GM19239 (cell line): ENCODE measurements at regions not wholly inside any gene's neighbourhood (a gene's known extent, or its start where the extent isn't known, plus 50 kb on each side); places are given as distances from the start of the nearest gene placed in this dataset.

Source experiments
- DNase-seq: peaks from one replicate; pipeline ENCODE4 v3.0.0; 2011; ENCODE audit warnings: low spot score; ENCODE audit not compliant: insufficient read length
- FAIRE-seq: peaks from 2 replicates; lab custom pipeline; 2011; peaks lifted over from hg19 to GRCh38; lab: Jason Lieb, UNC

DNA sequence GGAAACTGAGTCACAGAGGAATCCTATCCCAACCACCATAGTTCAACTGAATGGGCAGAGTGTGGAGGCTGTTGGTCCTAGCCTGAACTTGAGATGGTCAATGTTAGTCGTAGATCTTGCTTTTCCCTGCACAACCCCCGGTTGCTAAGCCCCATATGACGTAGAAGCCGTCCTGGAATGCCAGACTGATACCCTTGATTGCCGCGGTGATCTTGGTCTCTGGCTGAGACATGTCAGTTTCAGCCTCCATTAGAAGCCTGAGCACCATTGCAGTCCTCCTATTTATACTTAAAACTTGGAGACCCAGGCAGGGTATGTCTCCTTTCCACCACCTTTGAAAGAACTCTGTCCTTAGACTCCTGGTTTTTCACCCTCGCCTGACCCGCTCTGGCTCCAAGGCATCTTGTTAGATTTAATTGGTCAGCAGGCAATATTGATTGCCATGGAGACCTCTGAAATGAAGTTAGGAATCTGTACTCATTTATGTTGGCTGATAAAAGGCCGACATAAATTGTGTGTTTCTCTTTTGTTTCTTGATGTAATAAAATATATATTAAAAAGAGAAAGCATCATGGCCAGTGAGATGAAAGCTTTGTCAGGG is 53.4 kb downstream of the RPLP1 start:
- no peak for FAIRE-seq
- DNase-seq: no peak

DNA sequence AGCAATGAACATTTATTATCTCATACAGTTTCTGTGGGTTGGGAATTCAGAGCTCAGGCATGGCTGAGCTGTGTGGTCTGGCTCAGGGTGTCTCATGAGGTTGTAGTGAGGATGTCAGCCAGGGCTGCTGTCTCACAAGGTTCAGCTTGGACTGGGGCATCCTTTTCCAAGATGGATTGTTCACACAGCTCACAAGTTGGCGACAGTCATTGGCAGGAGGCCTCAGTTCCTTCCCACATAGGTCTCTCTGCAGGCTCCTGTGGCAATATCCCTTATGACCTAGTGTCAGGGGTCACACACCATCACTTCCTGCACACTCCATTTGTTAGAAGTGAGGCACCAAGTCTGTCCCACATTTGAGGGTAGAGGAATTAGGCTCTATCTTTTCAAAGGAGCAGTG is 56.0 kb downstream of the RPLP1 start:
- no peak for DNase-seq

DNA sequence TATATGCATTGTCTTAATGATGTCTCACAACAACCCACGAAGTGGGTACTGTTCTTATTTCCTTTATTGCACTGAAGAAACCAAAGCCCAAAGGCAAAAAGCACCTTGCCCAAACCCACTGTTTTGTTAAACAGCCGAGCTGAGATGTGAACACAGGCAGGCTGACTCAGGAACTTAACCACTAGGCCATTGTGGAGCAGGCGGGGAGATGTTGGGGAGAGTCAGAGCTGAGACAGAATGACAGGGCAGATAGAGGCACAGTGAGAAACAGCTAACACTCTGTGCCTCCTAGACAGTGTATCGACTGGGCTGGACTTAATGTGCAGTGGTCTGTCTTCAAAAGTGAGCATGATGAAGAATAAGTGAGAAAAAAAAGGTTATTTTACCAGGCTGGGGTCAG is 56.5 kb downstream of the RPLP1 start:
- no peak for DNase-seq
- no peak for FAIRE-seq

More for the DNA sequence above, 56.0 kb downstream of the RPLP1 start:
- no peak for FAIRE-seq

DNA sequence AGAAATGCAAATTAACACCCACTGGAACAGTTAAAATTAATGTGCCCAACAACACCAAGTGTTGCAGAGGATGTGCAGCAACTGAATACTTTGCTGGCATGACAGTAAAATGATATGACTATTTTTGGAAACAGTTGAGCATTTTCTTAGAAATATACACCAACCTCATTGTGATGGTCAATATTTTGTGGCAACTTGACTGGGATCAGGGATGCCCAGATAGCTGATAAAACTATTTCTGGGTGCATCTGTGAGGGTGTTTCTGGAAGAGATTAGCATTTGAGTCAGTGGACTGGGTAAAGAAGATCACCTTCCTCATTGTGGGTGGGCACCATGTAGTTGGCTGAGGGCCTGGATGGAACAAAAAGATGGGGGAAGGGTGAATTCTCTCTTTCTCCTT is 57.9 kb downstream of the RPLP1 start:
- no peak for DNase-seq
- no peak for FAIRE-seq

DNA sequence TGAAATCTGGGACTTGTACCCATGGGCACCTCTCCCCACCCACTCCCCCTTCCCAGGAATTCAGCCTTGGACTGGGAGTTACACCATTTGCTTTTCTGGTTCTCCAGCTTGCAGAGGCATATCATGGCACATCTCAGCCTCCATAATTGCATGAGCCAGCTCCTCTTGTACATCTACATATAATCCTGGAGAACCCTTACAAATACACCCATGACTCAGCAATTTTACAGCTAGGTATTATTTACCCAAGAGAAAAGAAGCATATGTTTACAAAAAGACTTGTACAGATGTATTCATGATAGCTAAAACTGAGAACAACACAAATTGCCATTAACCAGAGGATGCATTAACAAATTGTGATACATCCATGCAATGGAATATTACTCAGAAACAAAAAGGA is 58.4 kb downstream of the RPLP1 start:
- DNase-seq: no peak
- no peak for FAIRE-seq

DNA sequence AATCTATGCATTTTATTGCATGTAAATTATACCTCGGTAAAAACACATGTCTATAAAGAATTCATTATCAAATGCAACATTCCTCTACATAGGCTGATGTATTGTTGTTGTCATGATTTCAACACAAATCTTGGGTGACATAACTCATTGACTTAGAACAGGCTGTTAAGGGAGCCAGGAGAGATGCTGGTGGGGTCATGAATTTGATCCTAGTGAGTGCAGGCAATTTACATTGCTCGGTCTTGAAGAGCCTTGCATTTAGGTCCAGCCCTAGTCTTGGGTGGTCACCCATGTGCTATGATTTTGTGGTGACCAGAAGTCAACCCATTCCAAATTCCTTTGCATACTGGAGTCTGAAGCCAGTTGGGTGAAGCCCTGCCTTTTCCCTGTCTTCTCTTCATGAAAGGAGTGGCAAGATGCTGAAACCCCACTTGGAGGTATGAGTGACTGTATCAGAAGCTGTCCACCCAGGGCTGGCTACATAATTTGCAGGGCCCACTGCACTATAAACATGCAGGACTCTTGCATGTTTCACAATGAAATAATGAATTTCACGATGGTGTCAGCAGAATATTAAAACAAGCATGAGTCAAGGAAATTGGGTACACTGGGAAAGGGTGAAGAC is 59.2 kb downstream of the RPLP1 start:
- DNase-seq (no peak), FAIRE-seq (no peak)

DNA sequence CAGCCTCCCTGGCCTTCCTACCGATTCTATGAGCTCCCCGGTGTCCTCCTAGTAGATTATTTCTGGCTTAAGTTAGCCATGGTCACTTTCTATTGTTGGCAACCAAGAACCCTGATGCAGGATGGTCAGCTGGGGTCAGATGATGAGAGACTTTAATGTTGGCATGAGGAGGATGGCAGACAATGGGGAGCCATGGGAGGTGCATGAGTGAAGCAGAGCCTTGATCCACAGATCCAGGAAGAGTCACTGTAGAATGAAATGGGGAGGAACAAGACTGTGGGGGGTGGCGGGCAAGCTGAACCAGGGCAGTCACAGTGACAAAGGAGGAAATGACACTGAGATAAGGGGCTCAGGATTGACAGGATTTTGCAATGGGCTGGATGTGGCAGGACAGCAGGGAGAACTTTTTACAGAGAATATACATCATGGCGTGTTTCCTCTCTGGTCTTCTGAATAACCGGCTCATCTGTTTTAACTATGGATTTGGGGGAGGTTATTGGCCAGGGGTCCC is 60.9 kb downstream of the RPLP1 start:
- DNase-seq: no peak
- FAIRE-seq: no peak

DNA sequence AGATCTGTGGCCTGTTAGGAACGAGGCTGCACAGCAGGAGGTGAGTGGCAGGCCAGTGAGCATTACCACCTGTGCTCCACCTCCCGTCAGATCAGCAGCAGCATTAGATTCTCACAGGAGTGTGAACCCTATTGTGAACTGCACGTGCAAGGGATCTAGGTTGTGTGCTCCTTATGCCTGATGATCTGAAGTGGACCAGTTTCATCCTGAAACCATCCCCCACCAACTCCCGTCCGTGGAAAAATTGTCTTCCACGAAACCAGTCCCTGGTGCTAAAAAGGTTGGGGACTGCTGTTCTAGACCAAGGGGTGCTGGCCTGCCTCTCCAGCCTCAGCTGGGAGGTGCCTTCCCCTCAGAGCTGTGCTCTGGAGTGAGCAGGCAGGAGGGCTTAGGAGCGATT is 61.4 kb downstream of the RPLP1 start:
- no peak for DNase-seq
- FAIRE-seq: no peak

DNA sequence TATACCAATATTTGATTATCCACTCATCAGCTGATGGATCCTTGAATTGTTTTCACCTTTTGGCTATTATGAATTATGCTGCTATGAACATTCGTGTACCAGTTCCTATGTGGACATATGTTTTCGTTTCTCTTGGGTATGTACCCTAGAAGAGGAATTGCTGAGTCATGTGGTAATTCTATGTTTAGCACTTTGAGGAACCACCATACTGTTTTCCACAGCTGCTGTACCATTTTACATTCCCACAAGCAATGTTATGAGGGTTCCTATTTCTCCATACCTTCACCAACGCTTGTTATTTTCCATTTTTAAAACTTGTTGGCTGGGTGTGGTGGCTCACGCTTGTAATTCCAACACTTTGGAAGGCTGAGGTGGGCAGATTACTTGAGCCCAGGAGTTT is 62.9 kb downstream of the RPLP1 start:
- FAIRE-seq (no peak), DNase-seq (no peak)

DNA sequence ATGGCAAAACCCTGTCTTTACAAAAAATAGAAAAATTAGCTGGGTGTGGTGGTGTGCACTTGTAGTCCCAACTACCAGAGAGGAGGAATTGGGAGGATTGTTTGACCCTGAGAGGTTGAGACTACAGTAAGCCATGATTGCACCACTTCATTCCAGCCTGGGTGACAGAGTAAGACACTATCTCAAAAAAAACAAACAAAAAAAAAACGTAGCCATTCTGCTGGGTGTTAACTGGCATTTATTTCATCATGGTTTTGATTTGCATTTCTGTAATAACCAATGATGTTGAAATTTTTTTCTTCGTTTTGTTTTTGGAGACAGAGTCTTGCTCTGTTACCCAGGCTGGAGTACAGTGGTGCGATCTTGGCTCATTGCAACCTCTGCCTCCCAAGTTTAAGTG is 63.3 kb downstream of the RPLP1 start:
- FAIRE-seq (no peak), DNase-seq (no peak)

DNA sequence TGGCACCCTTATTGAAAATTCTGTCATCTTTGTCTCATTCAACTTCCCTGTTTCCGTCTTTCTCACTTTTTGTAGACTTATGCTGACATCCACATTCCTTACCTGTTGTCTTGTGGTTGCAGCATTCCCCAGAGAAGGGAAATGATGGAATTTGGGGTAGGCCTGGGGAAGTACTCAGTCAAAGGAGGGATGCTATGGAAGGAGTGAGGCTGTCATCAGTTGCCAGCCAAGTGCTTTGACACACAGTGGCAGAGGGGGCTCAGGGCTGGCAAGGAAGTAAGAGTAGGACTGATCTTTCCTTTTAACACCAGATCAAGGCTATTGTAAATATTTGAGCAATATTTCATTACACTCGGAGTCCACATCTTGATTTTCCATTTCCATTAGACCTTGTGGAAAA is 64.4 kb downstream of the RPLP1 start:
- FAIRE-seq (no peak), DNase-seq (no peak)

DNA sequence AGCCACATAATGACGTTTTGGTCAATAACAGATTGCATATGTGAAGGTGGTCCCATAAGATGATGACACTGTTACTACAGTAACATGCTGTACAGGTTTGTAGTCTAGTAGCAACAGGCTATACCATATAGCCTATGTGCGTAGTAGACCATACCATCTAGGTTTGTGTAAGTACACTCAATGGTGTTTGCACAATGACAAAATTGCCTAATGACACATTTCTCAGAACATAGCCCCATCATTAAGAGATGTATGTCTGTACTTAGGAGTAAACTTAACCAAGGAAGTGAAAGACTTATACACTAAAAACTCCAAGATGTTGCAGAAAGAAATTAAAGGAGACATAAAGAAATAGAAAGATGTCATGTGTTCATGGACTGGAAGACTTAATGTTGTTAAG is 66.2 kb downstream of the RPLP1 start:
- no peak for DNase-seq
- FAIRE-seq: no peak

DNA sequence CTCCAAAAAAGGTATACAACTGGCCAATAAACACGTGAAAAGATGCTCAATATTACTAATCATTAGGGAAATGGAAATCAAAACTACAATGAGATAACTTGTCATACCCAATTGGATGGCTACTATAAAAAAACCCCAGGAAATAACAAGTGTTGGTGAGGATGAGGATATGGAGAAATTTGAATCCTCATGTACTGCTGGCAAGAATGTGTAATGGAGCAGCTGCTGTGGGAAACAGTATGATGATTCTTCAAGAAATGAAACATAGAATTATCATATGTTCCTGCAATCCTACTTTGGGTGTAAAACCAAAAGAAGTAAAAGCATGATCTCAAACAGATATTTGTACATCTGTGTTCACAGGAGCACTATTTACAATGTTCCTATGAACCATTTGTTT is 67.4 kb downstream of the RPLP1 start:
- FAIRE-seq (no peak), DNase-seq (no peak)

DNA sequence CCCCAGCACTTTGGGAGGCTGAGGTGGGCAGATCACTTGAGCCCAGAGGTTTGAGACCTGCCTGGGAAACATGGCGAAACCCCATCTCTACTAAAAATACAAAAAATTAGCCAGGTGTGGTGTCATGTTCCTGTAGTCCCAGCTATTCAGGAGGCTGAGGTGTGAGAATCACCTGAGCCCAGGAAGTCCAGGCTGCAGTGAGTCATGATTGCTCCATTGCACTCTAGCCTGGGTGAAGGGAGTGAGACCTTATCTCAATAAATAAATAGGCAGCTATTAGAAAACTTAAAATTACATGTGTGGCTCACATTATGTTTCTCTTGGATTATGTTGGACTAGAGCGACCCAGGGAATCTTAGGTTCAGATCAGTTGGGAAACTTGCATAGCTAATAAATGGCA is 69.7 kb downstream of the RPLP1 start:
- no peak for FAIRE-seq

DNA sequence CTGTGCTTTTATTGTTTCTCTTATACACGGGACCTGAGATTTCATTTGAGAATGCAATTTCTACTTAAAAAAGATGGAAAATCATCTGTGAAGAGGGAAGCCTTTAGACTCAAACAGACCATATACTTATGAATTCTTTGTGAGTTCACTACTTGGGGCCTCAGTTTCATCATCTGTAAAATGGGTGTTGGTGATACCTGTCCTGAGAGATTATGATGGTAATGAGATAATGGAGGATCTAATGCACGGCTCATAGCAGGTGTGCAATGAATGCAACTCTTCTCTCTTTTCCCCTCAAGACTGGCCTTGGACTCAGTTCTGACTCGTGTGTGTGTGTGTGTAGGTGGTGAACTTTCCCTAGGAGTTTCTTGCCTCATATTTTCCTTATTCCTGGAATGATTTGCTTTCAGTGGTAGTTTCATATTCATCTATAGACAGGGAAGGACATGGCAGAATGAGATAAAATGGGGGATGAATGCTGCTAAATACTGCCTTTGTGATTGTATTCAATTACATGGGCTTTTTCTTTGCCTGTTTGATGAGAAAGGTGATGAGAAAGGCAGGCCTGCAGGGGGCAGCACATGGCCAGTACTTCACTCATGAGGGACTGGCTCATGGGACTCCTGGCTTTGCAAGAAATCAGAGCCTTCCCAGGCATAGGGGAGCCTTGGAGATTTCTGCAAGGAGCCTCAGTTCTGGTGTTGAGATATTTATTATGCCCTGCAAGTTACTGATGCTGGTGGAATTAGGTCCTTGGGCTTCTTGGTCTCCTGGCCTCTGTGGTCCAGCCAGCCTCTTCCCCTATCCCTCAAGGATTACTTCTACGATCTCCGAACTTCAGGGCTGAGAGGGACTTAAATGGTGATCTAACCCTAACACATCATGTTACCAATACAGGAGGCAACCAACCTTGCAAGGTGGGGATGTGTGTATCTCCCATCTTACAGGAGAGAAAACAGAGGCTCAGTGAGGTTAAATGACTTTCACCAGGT is 70.7 kb downstream of the RPLP1 start:
- DNase-seq (peak; percentile 61), FAIRE-seq (no peak)

More for the DNA sequence above, 69.7 kb downstream of the RPLP1 start:
- no peak for DNase-seq

DNA sequence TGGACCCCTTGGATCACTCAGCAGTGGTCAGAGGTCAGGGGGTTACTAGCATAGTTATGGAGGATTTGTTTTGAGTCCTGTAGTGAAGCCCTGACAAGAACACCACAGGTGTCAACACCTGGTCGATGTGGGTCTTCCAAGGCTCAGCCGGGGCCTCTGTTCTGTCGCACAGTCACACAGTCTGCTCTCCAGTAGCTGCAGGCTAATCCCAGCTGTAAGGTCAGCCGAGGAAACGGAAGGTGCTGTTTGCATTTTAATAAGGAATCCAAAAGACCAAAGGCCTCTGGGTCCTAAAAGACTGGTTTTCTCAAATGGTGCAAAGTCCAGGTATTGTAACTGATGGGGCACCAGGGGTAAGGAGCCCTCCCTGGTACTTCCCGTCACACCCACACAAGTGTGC is 71.7 kb downstream of the RPLP1 start:
- FAIRE-seq: no peak
- DNase-seq: no peak

DNA sequence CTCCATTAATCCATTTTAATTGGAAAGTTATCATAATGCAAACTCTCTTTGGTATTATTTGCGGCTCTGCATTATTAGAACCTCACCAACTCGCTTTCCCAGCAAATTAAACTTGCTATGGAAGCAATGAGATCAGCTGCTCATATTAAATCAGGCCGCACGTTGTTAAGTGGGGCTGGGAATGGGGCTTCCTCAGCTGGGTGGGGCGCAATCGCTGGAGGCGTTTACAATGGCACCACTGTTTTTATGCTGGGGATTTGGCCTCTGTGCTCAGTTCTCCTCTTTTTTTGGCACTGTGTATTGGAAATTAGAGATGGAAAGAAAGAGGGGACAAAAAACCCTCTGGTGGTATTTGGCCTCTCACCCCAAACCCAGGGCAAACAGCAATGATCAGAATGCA is 72.2 kb downstream of the RPLP1 start:
- FAIRE-seq (no peak), DNase-seq (no peak)

DNA sequence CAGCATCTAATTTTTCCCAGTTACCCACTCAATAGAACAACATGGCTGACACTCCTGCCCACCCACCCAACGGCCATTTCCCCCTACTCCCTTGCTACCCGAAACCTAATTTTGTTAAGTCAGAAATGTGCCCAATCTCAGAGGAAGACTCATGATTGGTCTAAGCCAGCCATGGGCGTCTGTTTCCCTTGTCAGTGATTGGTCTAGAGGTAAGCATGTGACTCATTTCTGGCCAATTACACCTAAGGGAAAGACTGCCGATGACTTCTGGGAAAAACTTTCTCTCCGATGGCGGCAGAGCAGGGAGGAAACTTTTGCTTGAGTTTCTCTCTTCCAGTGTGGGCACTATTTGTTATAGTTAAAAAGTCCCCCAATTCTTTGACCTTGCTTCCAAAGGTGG is 72.9 kb downstream of the RPLP1 start:
- DNase-seq (no peak), FAIRE-seq (no peak)

DNA sequence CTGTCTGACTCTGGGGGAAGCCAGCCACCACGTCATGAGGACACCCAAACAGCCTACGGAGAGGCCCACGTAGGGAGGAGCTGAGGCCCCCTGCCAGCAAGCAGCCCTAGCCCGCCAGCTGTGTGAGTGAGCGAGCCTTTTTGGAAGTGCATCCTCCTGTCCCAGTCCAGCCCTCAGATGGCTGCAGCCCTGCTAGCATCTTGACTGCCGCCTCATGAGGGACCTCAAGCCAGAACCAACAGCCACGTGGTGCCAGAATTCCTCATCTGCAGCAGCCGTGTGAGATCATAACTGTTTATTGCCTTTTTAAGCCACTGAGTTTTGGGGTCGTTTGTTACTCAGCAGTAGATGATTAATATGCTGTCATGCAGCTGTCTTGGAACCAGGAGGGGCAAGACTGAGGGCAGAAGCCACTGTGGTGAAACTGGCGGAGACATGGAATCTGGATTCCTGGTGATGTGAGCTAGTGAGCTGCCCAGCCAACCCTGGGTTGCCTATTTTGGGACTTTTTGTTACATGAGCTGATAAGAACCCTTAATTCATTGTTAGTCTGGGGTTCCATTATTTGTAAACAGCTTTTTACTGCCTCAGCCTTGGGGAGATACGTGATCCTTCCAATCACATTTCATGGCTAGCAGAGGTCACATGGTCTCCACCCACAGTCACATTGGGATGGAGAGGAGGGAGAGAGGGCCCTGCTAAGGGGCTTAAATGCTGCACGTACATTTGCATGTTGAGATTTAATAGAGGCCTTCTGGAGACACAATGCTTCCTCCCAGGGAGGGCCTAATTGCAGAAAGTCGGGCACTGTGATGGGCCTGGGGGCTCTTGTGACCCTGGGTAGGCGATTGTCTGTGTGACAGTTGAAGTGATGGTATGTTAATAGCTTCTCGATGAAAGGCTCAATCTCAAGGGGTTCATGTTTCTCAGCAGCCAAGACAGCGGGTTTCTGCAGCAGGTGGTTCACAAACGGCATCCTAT is 73.8 kb downstream of the RPLP1 start:
- DNase-seq (no peak), FAIRE-seq (no peak)

DNA sequence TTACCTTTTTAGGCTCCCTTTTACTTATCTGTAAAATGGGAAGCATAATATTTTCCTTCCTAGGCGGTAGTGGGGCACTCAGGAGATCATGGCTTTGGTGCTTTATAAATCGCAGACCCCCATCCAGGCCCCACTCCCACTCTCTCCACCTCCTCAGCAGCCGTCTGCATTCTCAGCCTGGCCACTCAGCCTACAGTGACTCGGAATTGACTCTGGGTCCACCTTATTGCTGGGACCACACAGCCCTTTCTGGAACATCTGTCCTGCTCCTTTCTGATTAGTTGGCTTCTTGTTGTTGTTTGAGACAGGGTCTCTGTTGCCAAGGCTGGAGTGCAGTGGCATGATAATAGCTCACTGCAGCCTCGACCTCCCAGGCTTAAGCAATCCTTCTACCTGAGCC is 76.5 kb downstream of the RPLP1 start:
- FAIRE-seq (no peak), DNase-seq (no peak)
